ENCODE measurements at regions not wholly inside any gene's neighbourhood (a gene's known extent, or its start where the extent isn't known, plus 50 kb on each side); places are given as distances from the start of the nearest gene placed in this dataset.

DNA sequence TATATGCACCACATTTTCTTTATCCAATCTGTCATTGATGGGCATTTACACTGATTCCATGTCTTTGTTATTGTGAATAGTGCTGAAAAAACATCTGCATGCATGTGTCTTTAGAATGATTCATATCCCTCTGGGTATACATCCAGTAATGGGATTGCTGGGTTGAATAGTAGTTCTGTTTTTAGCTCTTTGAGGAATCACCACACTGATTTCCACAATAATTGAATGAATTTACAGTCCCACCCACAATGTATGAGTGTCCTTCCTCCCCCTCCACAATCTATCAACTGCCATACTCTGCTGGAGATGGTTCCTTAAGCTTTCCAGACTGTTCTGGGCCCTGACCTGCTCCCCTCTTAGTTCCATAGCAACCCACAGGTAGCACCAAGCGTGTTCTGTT, 667.0 kb downstream of the LIG4 start:
- DNase-seq, result no peak

DNA sequence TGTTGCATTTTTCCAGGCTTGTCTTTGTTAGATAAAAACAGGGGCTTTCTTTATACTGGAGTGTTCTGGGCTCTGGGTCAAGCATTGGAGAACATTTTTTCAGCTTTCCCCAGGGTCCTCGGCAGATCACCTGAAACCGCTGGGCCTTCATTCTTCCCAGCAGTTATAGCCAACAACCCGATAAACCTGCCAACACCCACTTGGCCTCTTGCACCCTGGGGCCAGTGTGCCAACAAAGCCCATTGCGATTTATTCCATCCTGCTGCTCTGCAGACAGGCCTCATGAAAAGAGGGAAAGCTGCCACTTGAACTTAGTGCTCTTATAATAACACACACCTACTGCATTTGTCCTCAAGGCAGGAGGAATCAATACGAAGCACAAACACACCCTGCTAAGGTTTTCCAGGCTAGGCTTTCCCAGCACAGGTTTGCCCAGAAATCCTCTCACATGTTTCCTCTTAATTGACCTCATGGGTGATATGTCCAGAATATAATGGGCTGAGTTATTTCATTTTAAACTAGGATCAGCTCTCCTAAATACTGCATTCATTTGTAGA, 669.3 kb downstream of the LIG4 start:
- no peak for DNase-seq

DNA sequence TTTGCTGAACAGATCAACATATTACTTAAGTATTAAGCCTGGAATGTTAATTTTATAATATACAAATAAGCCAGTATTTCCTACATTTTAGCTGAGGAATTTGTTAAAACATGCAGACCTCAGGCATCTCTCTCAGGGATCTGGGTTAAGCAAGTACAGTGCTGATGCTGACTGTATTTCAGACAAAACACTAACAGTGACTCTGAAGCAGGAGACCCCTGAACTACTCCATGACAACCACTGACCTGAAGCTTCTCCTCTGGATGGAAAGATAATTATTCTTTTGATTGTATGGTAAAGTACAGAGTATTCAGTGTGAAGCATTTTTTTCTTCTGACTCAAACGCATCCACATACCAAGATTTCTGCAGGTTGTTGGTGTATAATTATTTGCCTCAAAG, 680.8 kb downstream of the LIG4 start:
- DNase-seq, result no peak

DNA sequence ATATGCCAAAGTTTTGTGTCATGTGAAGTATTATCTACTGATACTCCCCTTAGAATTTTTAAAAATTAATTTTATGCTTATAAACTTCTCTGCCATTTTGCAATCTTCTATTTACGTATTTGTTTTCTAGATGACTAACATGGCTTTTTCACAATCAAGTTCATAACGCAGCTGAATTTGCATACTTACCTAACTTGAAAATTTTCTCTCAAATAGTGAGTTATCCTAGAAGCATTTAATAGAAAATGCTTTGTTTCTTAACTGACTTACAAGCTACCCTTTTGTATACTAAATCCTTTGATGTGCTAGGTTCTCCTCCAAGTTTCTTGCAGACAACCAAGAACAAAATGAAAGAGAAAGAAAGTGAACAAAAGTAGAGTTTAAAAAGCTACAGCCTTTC, 683.5 kb downstream of the LIG4 start:
- no peak for DNase-seq

DNA sequence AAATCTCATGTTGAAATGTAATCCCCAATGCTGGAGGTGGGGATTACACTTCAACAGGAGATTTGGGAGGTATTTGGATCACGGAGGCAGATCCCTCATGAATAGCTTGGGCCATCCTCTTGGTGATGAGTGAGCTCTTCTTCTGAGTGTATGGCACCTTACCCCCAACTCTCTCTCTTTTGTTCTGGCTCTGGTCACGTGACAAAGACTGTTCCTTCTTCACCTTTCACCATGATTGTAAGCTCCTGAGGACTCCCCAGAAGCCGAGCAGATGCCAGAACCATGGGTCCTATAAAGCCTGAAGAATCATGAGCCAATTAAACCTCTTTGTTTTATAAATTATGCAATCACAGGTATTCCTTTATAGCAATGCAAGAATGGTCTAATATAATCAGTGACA, 684.2 kb downstream of the LIG4 start:
- no peak for DNase-seq

DNA sequence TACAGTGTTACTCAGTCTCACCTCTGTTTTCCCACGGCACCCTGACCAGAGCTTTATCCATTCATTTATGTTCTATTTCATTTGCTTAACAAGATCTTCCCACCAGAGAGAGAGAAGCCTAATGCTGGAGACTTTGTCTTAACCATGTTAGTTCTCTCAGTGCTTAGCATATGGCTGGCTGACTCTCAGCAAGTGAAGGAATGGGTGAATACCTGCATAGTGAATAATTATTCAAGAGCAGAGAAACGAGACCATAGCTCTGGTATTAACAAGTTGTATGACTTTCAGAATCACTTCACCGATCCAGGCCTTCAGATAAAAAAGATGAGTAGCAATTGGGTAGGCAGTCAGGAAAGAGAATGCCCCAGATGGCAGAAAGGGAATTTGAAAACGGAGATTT, 686.3 kb downstream of the LIG4 start:
- DNase-seq, result no peak

DNA sequence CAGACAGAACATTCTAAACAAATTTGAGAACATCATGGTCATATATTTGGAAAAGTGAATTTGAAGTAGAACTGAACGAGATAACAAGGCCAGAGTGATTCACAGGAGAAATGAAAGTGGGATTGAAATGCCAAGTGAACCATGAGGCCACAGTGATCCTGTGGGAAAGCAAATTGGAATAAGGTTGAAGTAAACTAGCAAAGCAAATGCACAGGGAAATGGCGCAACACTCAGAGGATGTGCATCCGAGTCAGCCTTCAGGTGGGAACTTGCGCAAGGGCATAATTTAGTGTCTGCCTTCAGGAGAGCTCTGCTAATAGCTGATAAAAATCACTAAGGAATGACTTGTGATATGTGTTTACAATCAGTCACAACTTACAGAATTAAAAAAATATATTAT, 696.6 kb downstream of the LIG4 start:
- no peak for DNase-seq

DNA sequence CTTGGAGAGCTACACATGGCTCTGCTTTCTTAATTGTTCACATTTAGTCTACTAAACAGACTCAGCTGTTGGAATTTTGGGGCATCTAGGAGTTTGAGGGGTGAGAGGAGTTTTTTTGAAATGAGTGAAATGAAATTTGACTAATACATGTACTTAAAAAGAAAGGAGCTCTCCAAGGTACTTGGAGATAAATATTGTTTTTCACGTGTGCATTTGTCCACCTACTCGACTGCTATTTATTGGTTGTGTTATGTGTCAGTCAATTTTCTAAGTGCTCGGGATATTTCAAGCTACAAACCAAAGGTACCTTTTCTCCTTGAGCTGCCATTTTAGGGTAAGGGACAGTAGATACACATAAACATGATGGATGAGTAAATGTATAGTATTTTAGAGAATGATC, 697.0 kb downstream of the LIG4 start:
- DNase-seq, result no peak

DNA sequence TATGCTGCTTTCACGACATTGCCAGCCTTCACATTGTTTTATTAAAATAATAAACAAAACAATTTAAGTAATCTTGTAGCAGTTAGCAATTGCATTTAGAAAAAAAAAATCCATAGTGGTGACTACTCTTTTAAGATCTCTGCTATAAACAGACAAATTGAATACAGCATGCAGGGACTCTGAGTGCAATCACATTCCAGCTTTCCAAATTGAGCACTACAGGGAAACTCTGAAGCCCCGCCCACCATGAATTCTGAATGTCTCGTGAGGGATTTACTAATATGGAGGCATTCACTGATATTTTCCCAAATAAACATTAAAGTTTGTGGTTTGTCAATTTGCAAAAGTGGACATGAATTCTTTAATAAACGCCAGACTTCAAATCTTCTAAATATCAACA, 698.8 kb downstream of the LIG4 start:
- no peak for DNase-seq

DNA sequence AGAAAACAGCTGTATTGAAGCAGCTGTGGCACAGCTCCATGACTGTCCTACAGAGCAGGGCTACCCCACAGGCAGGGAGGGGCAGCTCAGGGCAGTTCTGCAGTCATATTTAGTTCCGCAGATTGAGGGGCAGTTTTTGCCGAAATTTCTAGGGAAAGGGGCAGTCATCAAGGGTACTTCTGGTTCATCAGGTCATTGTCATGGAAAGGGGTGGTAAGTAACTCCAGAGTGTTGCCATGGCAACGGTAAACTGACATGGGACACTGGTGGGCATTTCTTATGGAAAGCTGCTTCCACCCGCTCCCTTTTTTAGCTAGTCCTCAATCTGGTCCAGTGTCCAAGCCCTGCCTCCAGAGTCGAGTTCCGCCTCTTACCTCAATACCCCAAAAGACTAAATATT, 702.8 kb downstream of the LIG4 start:
- no peak for DNase-seq

DNA sequence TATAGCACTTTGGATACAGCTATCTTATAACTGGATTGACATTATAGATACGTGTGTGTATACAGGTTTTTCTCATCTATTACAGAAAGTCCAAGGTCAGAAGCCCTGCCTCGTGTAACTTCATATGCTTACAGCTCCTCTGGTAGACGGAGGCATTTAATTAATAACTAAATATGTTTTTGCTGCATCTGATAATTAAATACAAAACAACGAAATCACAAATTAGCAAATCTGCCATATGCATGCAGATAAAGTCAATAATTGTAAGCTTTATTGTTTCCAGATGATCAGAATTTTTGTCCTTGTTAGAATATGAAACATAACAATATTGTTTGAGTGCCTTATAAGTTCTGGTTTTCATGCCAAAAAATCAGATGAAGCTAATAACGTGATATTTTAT, 717.7 kb downstream of the LIG4 start:
- DNase-seq, result no peak

DNA sequence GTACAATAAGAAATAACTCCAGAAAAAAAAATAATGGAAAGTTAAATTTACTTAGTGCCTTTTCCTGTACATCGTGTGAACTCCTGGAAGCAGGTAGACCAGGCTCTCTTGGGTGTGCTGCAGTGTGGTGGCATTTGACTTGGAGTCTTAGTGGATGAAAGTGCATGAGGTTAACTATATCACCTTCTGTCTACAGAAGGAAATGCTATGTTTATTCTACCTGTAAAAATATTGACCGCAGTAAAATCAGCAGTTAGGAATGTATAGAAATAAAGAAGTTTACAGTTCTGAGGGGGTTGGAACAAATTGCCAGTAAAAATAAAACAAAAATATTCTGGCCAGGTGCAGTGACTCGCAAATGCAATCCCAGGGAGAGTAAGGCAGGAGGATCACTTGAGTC, 722.1 kb downstream of the LIG4 start:
- no peak for DNase-seq

DNA sequence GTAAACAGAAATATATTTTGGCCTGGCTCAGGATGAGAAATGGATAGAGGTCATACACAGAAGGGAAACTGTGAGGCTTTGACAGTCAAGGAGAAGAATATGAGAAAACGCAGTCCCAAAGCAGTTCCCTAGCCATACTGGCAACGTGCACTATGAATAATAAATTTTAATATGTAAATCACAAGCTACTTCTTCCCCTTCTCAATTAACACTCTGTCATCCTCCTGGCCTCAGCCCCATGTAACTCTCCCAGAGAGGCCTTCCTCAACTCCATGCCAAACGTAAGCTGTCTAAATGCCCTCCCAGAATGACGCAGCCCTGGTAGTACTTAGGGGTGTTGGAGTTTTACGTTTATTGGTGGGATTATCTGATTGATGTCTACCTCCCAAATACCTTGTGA, 732.6 kb downstream of the LIG4 start:
- no peak for DNase-seq

DNA sequence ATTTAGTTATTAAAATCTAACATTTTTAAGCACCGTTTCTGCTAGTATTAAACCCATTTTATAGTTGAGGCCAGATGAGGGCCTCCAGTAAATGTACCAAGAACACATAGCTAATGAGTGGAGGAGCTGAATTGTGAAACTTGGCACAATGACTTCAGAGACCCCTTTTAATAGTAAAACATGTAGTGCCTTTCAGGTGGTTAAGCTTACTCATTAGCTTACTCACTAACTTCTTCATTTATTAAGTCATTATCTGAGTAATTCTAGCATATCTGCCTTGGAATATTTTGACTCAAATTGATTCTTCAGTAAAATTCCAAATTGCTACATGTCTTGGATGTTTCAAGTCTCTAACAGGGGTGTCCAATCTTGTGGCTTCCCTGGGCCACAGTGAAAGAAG, 735.2 kb downstream of the LIG4 start:
- DNase-seq, result no peak

DNA sequence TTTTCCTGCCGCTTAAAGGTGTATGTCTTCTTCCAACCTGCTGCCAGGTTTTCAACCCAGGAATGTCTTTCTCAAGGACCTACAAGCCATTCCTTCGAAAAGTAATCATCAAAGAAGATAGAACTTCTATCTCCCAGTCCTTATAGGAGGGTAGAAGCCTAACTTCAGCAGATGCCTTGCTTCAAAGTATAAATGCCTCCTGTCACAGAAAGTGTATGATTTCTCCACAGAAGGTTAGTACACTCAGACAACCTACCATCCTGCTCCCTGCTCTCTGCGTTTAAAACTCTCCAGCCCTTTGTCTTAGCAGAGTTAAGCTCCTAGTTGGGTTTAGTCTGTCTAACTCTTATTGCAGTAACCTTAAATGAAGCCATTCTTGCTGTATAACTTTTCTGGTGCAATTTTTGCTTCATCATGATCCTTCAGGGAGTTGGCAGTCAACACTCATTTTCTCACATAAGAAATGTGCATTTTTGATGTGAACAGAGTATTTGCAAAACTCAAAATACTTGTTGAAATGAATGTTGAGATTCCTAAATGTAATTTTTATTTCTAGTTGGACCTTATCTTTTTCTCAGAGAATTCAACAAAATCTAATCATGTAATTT, 737.5 kb downstream of the LIG4 start:
- no peak for DNase-seq

DNA sequence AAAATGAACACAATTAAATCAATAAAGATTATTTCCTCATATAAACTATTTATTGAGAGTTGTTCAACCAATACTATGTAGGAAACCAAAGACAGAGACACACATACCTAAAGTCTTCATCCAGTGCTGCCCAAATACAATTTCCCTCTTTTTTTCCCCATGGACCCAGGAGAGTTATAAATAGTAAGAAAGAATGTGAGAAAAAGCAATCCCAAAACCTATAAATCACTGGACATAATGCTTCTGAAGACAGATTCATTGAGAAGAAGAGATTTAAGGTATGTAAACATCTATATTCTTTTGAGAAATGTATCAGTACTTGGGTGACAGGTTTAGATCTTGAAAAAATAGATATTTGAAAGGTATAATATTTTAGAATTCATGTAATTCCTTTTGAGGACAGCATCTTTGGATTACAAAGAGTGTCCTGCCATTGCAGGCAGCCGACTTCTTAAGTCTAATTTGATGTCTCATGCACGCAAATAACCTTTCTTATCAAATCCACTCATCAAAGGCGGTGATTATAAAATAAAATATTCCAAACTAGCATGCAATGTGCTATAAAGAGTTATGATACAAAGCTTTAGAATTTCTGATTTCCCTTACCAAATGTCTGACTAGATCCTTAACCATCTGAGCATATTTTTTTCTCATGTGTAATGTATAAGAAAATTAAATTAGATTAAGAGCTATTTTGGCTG, 739.4 kb downstream of the LIG4 start:
- DNase-seq, result no peak

DNA sequence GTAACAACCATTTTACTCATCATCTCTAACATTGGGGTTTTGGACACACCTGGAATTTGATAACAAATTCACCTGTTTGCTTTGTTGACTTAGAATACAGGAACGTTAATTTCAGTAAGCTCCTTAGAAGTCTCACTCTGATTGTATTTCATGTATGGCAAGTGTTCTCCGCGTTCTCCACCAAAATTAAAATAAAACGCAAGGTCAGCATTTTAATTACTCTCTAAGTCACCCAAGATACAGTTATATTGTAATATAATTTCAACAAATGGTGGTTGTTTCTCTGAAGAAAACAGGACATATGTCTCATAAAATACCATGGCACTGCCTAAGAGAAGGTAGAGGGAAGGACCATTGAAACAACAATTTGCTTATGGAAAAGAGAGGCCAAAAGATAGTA, 742.1 kb downstream of the LIG4 start:
- DNase-seq, result no peak

DNA sequence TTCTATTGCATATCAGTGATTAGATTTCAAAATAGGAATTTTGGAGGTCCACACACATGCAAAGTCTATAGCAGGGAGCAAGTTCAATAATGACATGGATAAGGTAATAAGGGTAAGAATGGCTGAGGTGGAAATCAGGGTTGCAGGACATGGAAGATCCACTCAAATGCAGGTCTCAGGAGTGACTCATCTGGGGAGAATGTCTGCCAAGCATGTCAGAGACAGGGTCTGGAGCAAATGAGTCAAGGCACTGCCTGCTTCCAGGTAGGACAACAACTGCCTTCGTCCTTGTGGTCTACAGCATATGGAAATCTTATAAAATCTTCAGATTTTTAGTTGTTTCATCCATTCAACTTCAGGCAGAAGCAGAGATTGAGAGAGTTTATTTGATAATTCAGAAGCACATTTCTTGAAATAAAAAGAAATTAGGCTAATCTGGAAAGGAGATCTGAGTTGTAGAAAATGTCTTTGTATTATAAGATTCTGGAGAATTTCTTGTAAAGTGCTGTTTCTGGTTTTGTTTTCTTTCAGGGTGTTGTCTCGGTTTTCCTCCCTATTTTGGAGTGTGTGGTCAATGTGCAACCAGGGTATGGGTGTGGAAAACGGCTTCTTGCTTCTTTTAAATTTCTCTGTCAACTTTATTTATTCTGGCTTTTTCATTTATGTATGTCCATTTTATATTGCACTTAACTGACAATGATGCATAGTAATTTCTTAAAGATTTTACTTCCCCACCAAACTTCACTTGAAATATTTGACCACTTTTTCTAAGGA, 748.8 kb downstream of the LIG4 start:
- no peak for DNase-seq

DNA sequence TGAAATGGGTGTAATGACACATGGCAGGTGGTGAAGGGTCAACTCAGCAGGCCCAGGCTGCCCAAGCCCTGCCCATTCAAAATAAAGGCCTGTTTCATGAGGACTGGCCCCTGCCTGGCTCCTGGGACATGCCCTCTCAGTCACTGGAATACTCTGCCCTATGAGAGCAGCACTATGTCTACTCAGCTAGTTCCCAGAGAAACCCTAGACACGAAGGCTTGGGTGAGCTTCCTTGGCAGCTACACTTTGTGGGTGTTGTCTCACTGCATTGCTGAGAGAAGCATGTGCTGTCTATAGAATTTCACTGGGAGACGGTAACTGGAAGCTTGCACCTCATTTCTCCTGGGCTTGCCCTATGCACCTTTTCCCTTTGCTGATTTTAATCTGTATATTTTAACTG, 752.8 kb downstream of the LIG4 start:
- DNase-seq, result no peak

DNA sequence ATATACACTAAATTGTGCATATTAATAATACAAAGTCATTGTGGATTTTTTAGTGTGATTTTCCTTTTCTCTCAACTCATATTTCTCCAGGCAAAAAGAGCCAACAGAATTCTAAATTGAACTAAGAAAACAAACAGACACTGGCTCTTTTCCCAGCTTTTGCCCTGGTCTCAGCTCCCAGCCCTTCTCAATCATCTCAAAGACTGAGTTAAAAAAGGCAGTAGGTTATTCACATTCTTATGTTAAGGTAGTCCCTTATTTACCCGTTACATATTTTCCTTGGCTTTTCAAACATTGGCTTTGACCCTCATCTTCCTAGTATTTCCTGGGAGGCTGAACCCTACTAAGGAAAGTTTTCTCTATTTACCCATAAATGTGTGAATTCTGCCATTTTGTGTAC, 753.6 kb downstream of the LIG4 start:
- DNase-seq, result no peak

DNA sequence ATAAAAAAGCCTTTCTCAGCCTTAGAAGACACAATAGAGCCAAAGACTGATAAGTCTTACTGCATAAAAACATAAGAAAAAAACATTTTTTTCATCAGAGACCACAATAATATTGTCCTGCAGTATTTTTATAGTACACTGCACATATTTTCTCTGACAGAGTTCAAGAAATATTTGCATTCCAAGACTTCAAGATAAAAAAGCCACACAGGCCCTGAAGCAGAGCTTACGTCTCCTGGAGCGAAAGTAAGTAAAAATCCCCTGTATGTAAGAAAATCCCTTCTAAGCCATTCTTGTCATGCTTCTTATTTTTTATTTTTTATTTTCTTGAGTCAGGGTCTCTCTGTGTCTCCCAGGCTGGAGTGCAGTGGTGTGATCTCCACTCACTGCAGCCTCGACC, 755.9 kb downstream of the LIG4 start:
- DNase-seq, result no peak

DNA sequence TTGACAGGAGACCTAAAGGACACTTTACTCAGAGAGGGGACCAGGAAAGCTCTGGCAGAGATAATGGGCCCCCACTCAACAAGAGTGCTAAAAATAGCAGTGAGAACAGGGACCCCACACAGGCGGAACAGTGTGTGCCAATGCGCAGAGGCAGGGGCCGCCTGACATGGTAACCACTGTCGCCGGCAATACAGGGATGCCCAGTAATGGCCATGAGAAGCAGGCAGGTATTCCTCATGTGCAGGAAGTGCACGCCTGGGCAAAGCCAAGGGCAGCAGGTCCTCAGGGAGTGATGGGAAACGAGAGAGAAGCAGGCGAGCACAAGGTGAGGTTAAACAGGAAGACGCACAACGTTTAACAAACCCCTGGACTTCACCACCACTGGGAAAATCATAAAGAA, 757.1 kb downstream of the LIG4 start:
- no peak for DNase-seq

DNA sequence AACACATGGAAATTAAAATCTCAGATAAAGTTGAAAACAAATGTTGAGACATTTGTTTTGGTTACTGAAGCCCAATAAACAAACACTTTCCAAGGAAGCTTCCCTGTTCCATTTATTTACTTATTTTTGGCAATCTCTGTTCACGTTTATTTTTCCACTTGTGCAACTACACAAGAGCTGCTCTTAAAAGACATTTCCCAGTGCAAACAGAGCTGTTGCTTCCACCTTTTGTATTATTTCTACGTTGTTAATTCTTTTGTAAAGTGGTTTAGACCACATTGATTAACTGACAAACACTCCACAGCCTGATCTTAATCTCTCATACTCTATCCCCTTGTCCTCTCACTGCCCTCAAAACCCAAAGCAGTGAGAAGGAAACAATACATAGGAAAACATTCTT, 757.6 kb downstream of the LIG4 start:
- DNase-seq, result no peak

DNA sequence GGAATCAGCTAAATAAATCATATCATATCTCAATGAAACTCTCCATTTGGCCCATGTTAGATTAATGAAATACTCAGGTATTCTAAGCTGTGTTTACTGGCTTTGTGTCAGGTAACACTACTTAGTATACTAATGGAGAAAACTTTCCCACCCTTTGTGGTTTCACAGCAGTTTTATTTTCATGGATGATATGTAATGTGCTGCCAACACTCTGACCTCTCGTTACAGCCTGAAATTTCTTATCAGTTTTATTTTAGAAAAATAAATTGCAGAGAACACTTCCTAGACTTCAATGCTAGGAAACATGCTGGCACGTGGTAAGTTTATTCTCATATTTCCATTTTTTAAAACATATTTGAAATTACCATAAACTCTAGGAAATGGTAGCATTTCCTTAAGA, 758.9 kb downstream of the LIG4 start:
- no peak for DNase-seq
